Hepatocyte (in vitro differentiated cells): ENCODE measurements at regions not wholly inside any gene's neighbourhood (a gene's known extent, or its start where the extent isn't known, plus 50 kb on each side); places are given as distances from the start of the nearest gene placed in this dataset.

Experiments
- EZH2 ChIP-seq: fragments of 200-600 bp; sonication (generic); IDR thresholded peaks from 2 replicates; pipeline ENCODE4 v1.6.1; 2016; ENCODE audit warnings: antibody characterized with exemption, mild to moderate bottlenecking, borderline replicate concordance
- EZH2phosphoT487 ChIP-seq: fragments of 200-600 bp; sonication (generic); IDR thresholded peaks from one replicate; pipeline ENCODE4 v1.6.1; 2018; ENCODE audit warnings: antibody characterized with exemption, mild to moderate bottlenecking, low read depth, moderate library complexity; ENCODE audit not compliant: unreplicated experiment, severe bottlenecking
- TF ChIP-seq, protein P1 (sequence below): fragments of 200-600 bp; sonication (generic); IDR thresholded peaks from 2 replicates; pipeline ENCODE4 v1.5.1; 2016; ENCODE audit warnings: antibody characterized with exemption, mild to moderate bottlenecking; ENCODE audit not compliant: poor library complexity

DNA sequence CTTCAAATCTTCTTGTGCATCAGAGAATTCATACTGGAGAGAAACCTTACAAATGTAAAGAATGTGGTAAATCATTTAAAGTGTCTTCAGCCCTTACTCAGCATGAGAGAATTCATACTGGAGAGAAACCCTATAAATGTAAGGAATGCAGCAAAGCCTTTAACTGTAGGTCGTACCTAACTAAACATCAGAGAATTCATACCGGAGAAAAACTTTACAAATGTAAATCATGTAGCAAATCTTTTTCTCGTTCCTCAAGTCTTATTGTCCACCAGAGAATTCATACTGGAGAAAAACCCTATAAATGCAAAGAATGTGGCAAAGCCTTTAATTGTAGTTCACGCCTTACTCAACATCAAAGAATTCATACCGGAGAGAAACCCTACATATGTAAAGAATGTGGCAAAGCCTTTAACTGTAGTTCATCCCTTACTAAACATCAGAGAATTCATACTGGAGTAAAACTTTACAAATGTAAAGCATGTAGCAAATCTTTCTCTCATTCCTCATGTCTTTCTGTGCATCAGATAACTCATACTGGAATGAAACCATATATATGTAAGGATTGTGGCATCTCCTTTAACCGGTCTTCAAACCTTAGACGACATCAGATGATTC lies 118.5 kb upstream of the ZNF267 start:
- TF ChIP-seq, protein P1, sequence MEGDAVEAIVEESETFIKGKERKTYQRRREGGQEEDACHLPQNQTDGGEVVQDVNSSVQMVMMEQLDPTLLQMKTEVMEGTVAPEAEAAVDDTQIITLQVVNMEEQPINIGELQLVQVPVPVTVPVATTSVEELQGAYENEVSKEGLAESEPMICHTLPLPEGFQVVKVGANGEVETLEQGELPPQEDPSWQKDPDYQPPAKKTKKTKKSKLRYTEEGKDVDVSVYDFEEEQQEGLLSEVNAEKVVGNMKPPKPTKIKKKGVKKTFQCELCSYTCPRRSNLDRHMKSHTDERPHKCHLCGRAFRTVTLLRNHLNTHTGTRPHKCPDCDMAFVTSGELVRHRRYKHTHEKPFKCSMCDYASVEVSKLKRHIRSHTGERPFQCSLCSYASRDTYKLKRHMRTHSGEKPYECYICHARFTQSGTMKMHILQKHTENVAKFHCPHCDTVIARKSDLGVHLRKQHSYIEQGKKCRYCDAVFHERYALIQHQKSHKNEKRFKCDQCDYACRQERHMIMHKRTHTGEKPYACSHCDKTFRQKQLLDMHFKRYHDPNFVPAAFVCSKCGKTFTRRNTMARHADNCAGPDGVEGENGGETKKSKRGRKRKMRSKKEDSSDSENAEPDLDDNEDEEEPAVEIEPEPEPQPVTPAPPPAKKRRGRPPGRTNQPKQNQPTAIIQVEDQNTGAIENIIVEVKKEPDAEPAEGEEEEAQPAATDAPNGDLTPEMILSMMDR: no peak
- no peak for TF ChIP-seq EZH2
- no peak for TF ChIP-seq EZH2phosphoT487
